Natural killer cell treated with Interleukin-12 subunit alpha and Interleukin-12 subunit beta and Interleukin-15 and Interleukin-18, amount 100 ng/mL, for 72 hours (primary cell): ENCODE measurements at regions not wholly inside any gene's neighbourhood (a gene's known extent, or its start where the extent isn't known, plus 50 kb on each side); places are given as distances from the start of the nearest gene placed in this dataset.

Experiments used
- ATAC-seq, 2 donors: fragments of 150-1000 bp; cut with Tn5 transposase in 1 of 2; sonication (Bioruptor Pico), chemical (Tn5 transposase) in 1 of 2; 2 replicates each; pipeline ENCODE4 v1.10.0; 2021
- DNase-seq: peaks from one replicate; pipeline ENCODE4 v3.0.0; 2022; ENCODE audit warnings: low spot score
- H3K27ac Mint-ChIP-seq, 2 donors: 1 replicate in 1 of 2; 2 replicates in 1 of 2; pipeline ENCODE4 v1.8.0; 2022; ENCODE audit warnings: mixed read lengths in 2 of 2, mild to moderate bottlenecking in 1 of 2, moderate library complexity in 1 of 2
- H3K27me3 Mint-ChIP-seq, 2 donors: 1 replicate in 1 of 2; 2 replicates in 1 of 2; pipeline ENCODE4 v1.8.0; 2022; ENCODE audit warnings: mixed read lengths in 2 of 2
- H3K36me3 Mint-ChIP-seq: one replicate; pipeline ENCODE4 v1.8.0; 2022; ENCODE audit warnings: mixed read lengths
- H3K4me1 Mint-ChIP-seq, 2 donors: 1 replicate in 1 of 2; 2 replicates in 1 of 2; pipeline ENCODE4 v1.8.0; 2022; ENCODE audit warnings: low read depth in 2 of 2, mixed read lengths in 2 of 2, mild to moderate bottlenecking in 1 of 2
- H3K4me3 Mint-ChIP-seq: one replicate; pipeline ENCODE4 v1.8.0; 2022; ENCODE audit warnings: mixed read lengths
- H3K9me3 Mint-ChIP-seq: 2 replicates; pipeline ENCODE4 v1.8.0; 2022; ENCODE audit warnings: mixed read lengths

- Mint-ChIP-seq H3K4me3 (no peak overlapping the region), H3K4me1 (no peaks in the 10 kb centered on the region), H3K36me3 (peaks cover 11% of the 10 kb centered on the region), H3K27me3 (no peaks in the 10 kb centered on the region), H3K9me3 (peaks cover 18% of the 10 kb centered on the region), H3K27ac (no peak overlapping the region)
- DNase-seq (no peak), ATAC-seq (no peak)
These were observed 1284.9 kb upstream of the NCAM2 start for GRCh38 chr21:19713313-19713712.

GRCh38 chr21:19724081-19724480 lies 1274.1 kb upstream of the NCAM2 start:
- Mint-ChIP-seq H3K9me3 (no peaks in the 10 kb centered on the region), H3K4me3 (no peak overlapping the region), H3K4me1 (no peaks in the 10 kb centered on the region), H3K36me3 (no peaks in the 10 kb centered on the region), H3K27me3 (no peaks in the 10 kb centered on the region), H3K27ac (no peak overlapping the region)
- ATAC-seq (no peak), DNase-seq (no peak)

GRCh38 chr21:19731251-19731650 lies 1267.0 kb upstream of the NCAM2 start:
- Mint-ChIP-seq H3K36me3 (peaks cover 4% of the 10 kb centered on the region), H3K27me3 (no peaks in the 10 kb centered on the region), H3K4me1 (peaks cover 0 to 12% of the 10 kb centered on the region in 2 donors), H3K9me3 (no peaks in the 10 kb centered on the region), H3K27ac (no peak overlapping the region), H3K4me3 (no peak overlapping the region)
- ATAC-seq = peak in 1 of 2 donors; percentile 48
- DNase-seq = no peak

- no peak for ATAC-seq
- DNase-seq = no peak
- H3K9me3 Mint-ChIP-seq = peaks cover 10% of the 10 kb centered on the region
- H3K27ac Mint-ChIP-seq = no peak overlapping the region
- no peaks in the 10 kb centered on the region for H3K36me3 Mint-ChIP-seq
- no peak overlapping the region for H3K4me3 Mint-ChIP-seq
- no peaks in the 10 kb centered on the region for H3K27me3 Mint-ChIP-seq
- no peaks in the 10 kb centered on the region for H3K4me1 Mint-ChIP-seq
These were observed 1238.4 kb upstream of the NCAM2 start for GRCh38 chr21:19759836-19760235.

- Mint-ChIP-seq H3K4me3 (no peak overlapping the region), H3K27me3 (no peaks in the 10 kb centered on the region), H3K27ac (no peak overlapping the region), H3K4me1 (no peaks in the 10 kb centered on the region), H3K36me3 (no peaks in the 10 kb centered on the region), H3K9me3 (peaks cover 9% of the 10 kb centered on the region)
- ATAC-seq (no peak), DNase-seq (no peak)
These were observed 1230.7 kb upstream of the NCAM2 start for GRCh38 chr21:19767546-19767945.

GRCh38 chr21:19771881-19772280 lies 1226.3 kb upstream of the NCAM2 start:
- H3K36me3 Mint-ChIP-seq = no peaks in the 10 kb centered on the region
- ATAC-seq (no peak), DNase-seq (no peak)
- H3K27ac Mint-ChIP-seq = no peak overlapping the region
- H3K9me3 Mint-ChIP-seq = peaks cover 7% of the 10 kb centered on the region
- H3K4me1 Mint-ChIP-seq = no peaks in the 10 kb centered on the region
- H3K4me3 Mint-ChIP-seq = no peak overlapping the region
- no peaks in the 10 kb centered on the region for H3K27me3 Mint-ChIP-seq

- Mint-ChIP-seq H3K4me3 (no peak overlapping the region), H3K27me3 (no peaks in the 10 kb centered on the region), H3K36me3 (no peaks in the 10 kb centered on the region), H3K4me1 (no peaks in the 10 kb centered on the region), H3K9me3 (peaks cover 9% of the 10 kb centered on the region), H3K27ac (no peak overlapping the region)
- no peak for DNase-seq
- no peak for ATAC-seq
These were observed 1222.1 kb upstream of the NCAM2 start for GRCh38 chr21:19776076-19776475.

GRCh38 chr21:19781881-19782652 lies 1216.1 kb upstream of the NCAM2 start:
- no peaks in the 10 kb centered on the region for H3K27me3 Mint-ChIP-seq
- peaks cover 7% of the 10 kb centered on the region for H3K9me3 Mint-ChIP-seq
- ATAC-seq (no peak), DNase-seq (no peak)
- no peak overlapping the region for H3K27ac Mint-ChIP-seq
- no peaks in the 10 kb centered on the region for H3K4me1 Mint-ChIP-seq
- H3K4me3 Mint-ChIP-seq = no peak overlapping the region
- peaks cover 6% of the 10 kb centered on the region for H3K36me3 Mint-ChIP-seq

- no peak overlapping the region for H3K4me3 Mint-ChIP-seq
- no peak for ATAC-seq
These were observed 1212.3 kb upstream of the NCAM2 start for GRCh38 chr21:19785941-19786340.

GRCh38 chr21:19792004-19792403 lies 1206.2 kb upstream of the NCAM2 start:
- Mint-ChIP-seq H3K27ac (no peak overlapping the region), H3K4me1 (no peaks in the 10 kb centered on the region), H3K27me3 (no peaks in the 10 kb centered on the region)

More at GRCh38 chr21:19785941-19786340, 1212.3 kb upstream of the NCAM2 start:
- no peaks in the 10 kb centered on the region for H3K4me1 Mint-ChIP-seq
- H3K27ac Mint-ChIP-seq = no peak overlapping the region
- DNase-seq = no peak
- no peaks in the 10 kb centered on the region for H3K27me3 Mint-ChIP-seq
- H3K9me3 Mint-ChIP-seq = peaks cover 3% of the 10 kb centered on the region
- H3K36me3 Mint-ChIP-seq = peaks cover 6% of the 10 kb centered on the region

GRCh38 chr21:19807201-19807600 lies 1191.0 kb upstream of the NCAM2 start:
- no peak for DNase-seq
- no peaks in the 10 kb centered on the region for H3K4me1 Mint-ChIP-seq
- H3K27ac Mint-ChIP-seq = no peak overlapping the region
- H3K4me3 Mint-ChIP-seq = no peak overlapping the region
- no peaks in the 10 kb centered on the region for H3K36me3 Mint-ChIP-seq
- H3K9me3 Mint-ChIP-seq = peaks cover 8% of the 10 kb centered on the region
- no peak for ATAC-seq
- H3K27me3 Mint-ChIP-seq = no peaks in the 10 kb centered on the region

More at GRCh38 chr21:19792004-19792403, 1206.2 kb upstream of the NCAM2 start:
- ATAC-seq (no peak), DNase-seq (no peak)
- H3K36me3 Mint-ChIP-seq = peaks cover 6% of the 10 kb centered on the region
- H3K9me3 Mint-ChIP-seq = no peaks in the 10 kb centered on the region
- no peak overlapping the region for H3K4me3 Mint-ChIP-seq

GRCh38 chr21:19810779-19811178 lies 1187.4 kb upstream of the NCAM2 start:
- ATAC-seq (no peak), DNase-seq (no peak)
- peaks cover 16% of the 10 kb centered on the region for H3K9me3 Mint-ChIP-seq
- no peak overlapping the region for H3K27ac Mint-ChIP-seq
- H3K27me3 Mint-ChIP-seq = no peaks in the 10 kb centered on the region
- peaks cover 6% of the 10 kb centered on the region for H3K36me3 Mint-ChIP-seq
- no peak overlapping the region for H3K4me3 Mint-ChIP-seq
- no peaks in the 10 kb centered on the region for H3K4me1 Mint-ChIP-seq

- H3K27me3 Mint-ChIP-seq = no peaks in the 10 kb centered on the region
- H3K36me3 Mint-ChIP-seq = no peaks in the 10 kb centered on the region
- DNase-seq (no peak), ATAC-seq (no peak)
- H3K9me3 Mint-ChIP-seq = peaks cover 16% of the 10 kb centered on the region
- H3K27ac Mint-ChIP-seq = no peak overlapping the region
- H3K4me1 Mint-ChIP-seq = no peaks in the 10 kb centered on the region
- H3K4me3 Mint-ChIP-seq = no peak overlapping the region
These were observed 1167.8 kb upstream of the NCAM2 start for GRCh38 chr21:19830446-19830845.

- H3K4me3 Mint-ChIP-seq = no peak overlapping the region
- H3K4me1 Mint-ChIP-seq = peaks cover 0 to 3% of the 10 kb centered on the region in 2 donors
- H3K9me3 Mint-ChIP-seq = peaks cover 11% of the 10 kb centered on the region
- no peaks in the 10 kb centered on the region for H3K27me3 Mint-ChIP-seq
- no peaks in the 10 kb centered on the region for H3K36me3 Mint-ChIP-seq
- no peak overlapping the region for H3K27ac Mint-ChIP-seq
- ATAC-seq (no peak), DNase-seq (no peak)
These were observed 1165.7 kb upstream of the NCAM2 start for GRCh38 chr21:19832551-19832950.

GRCh38 chr21:19833082-19833481 lies 1165.1 kb upstream of the NCAM2 start:
- Mint-ChIP-seq H3K36me3 (no peaks in the 10 kb centered on the region), H3K4me1 (peaks cover 0 to 3% of the 10 kb centered on the region in 2 donors), H3K4me3 (no peak overlapping the region), H3K27ac (no peak overlapping the region), H3K27me3 (no peaks in the 10 kb centered on the region), H3K9me3 (peaks cover 11% of the 10 kb centered on the region)
- ATAC-seq (no peak), DNase-seq (no peak)
